K562 (cell line): ENCODE measurements at regions not wholly inside any gene's neighbourhood (a gene's known extent, or its start where the extent isn't known, plus 50 kb on each side); places are given as distances from the start of the nearest gene placed in this dataset.

Experiments used
- ATAC-seq: fragments of 200-7000 bp; cut with Tn5 transposase; 3 replicates; pipeline ENCODE4 v1.9.1; 2020; ENCODE audit warnings: moderate library complexity
- BruUV-seq: library from RNA; stranded (reverse); fragments of 400-500 nt; replicated peaks from 2 replicates; lab custom pipeline; 2021; lab: Mats Ljungman, UMichigan
- CTCF ChIA-PET: fragments of 300-600 bp; formaldehyde crosslinking; extraction: SDS; loops from one replicate; lab custom pipeline; 2021; ENCODE audit warnings: low intra/inter-chr PET ratio; lab: Yijun Ruan, JAX
- POLR2A ChIA-PET: fragments of 300-600, 350-650 bp; sonication (Branson Sonifier 250); formaldehyde crosslinking; extraction: SDS; loops from one replicate; lab custom pipeline; 2021; ENCODE audit warnings: antibody characterized with exemption, inconsistent platforms; lab: Yijun Ruan, JAX
- DNase-seq, 4 experiments: peaks; one replicate each; pipeline versions ENCODE4 v3.0.0 to v3.0.0-alpha.2; 2011 to 2018; ENCODE audit warnings: low spot score in 3 of 4, mixed read lengths in 3 of 4; ENCODE audit errors: extremely low read depth in 1 of 4
- FAIRE-seq: peaks from 2 replicates; lab custom pipeline; 2011; peaks lifted over from hg19 to GRCh38; lab: Jason Lieb, UNC
- H2AFZ ChIP-seq: 2 replicates; pipeline ENCODE4 v1.6.0; 2011; ENCODE audit warnings: low read depth, low read length, control low read depth, inconsistent platforms
- H3K27ac ChIP-seq: fragments of 200-600 bp; 3 replicates; pipeline ENCODE4 v1.8.0; 2011; ENCODE audit warnings: low read depth, mild to moderate bottlenecking, control low read depth, inconsistent platforms, low read length, moderate library complexity, mixed read lengths; ENCODE audit errors: extremely low read depth
- H3K27me3 ChIP-seq, 2 experiments: fragments of 300-600 bp in 1 of 2; 2 replicates in 1 of 2; 3 replicates in 1 of 2; pipeline versions ENCODE4 v1.6.0 to v1.8.0; 2011; ENCODE audit warnings: inconsistent platforms in 2 of 2, low read length in 2 of 2, mild to moderate bottlenecking in 1 of 2, mixed read lengths in 1 of 2, moderate library complexity in 1 of 2; ENCODE audit not compliant: control insufficient read depth in 2 of 2, insufficient read depth in 2 of 2
- H3K36me3 ChIP-seq: fragments of 300-600 bp; 3 replicates; pipeline ENCODE4 v1.8.0; 2011; ENCODE audit warnings: mild to moderate bottlenecking, low read length, inconsistent platforms; ENCODE audit not compliant: control insufficient read depth, insufficient read depth
- H3K4me1 ChIP-seq, 2 experiments: fragments of 200-600 bp in 1 of 2; replicated peaks in 1 of 2; 2 replicates in 1 of 2; 3 replicates in 1 of 2; pipeline versions ENCODE4 v1.5.1 to v1.8.0; 2011; ENCODE audit warnings: inconsistent platforms in 2 of 2, low read length in 2 of 2, mild to moderate bottlenecking in 1 of 2, mixed read lengths in 1 of 2, moderate library complexity in 1 of 2; ENCODE audit not compliant: control insufficient read depth in 2 of 2, insufficient read depth in 2 of 2
- H3K4me2 ChIP-seq: 2 replicates; pipeline ENCODE4 v1.6.1; 2011; ENCODE audit warnings: low read length, control low read depth, inconsistent platforms, mixed read lengths; ENCODE audit not compliant: insufficient read depth
- H3K4me3 ChIP-seq: fragments of 200-600 bp; sonication (generic), shearing (Covaris generic); 2 replicates; pipeline ENCODE4 v1.5.1; 2016; ENCODE audit warnings: control low read depth, inconsistent platforms
- H3K79me2 ChIP-seq: fragments of 200-600 bp; 3 replicates; pipeline ENCODE4 v1.8.0; 2011; ENCODE audit warnings: low read length, inconsistent platforms; ENCODE audit not compliant: control insufficient read depth, insufficient read depth
- H3K9ac ChIP-seq, 2 experiments: 2 replicates each; pipeline versions ENCODE4 v1.6.0 to v1.6.1; 2011; ENCODE audit warnings: low read depth in 2 of 2, low read length in 2 of 2, control low read depth in 1 of 2, inconsistent platforms in 1 of 2, mild to moderate bottlenecking in 1 of 2, mixed read lengths in 1 of 2; ENCODE audit not compliant: insufficient read depth in 1 of 2
- H3K9me1 ChIP-seq: one replicate; pipeline ENCODE4 v1.6.0; 2011; ENCODE audit warnings: inconsistent platforms, mild to moderate bottlenecking, low read length, moderate library complexity; ENCODE audit not compliant: control insufficient read depth, insufficient read depth
- H3K9me3 ChIP-seq: replicated peaks from 2 replicates; pipeline ENCODE4 v1.5.1; 2011; ENCODE audit warnings: low read depth, low read length, inconsistent platforms; ENCODE audit not compliant: control insufficient read depth, insufficient read depth
- H4K20me1 ChIP-seq: replicated peaks from 2 replicates; pipeline ENCODE4 v1.6.1; 2011; ENCODE audit warnings: low read length, inconsistent platforms, mixed read lengths; ENCODE audit not compliant: control insufficient read depth, insufficient read depth
- CBFA2T3 ChIP-seq: fragments of 450-650 bp; IDR thresholded peaks from 2 replicates; pipeline ENCODE4 v1.6.1; 2017
- CREBBP ChIP-seq: IDR thresholded peaks from one replicate; pipeline ENCODE4 v1.6.1; 2012; ENCODE audit warnings: low read depth, mild to moderate bottlenecking, control low read depth, inconsistent platforms, low read length
- FIP1L1 ChIP-seq: fragments of 200-400 bp; formaldehyde crosslinking; IDR thresholded peaks from 2 replicates; pipeline ENCODE4 v1.6.1; 2018; ENCODE audit warnings: mild to moderate bottlenecking, low read depth, low read length; ENCODE audit not compliant: poor library complexity, severe bottlenecking
- HDAC1 ChIP-seq, 2 experiments: fragments of 450-650 bp; IDR thresholded peaks; 2 replicates each; pipeline ENCODE4 v1.6.1; 2016 to 2017; ENCODE audit warnings: inconsistent platforms in 1 of 2, mild to moderate bottlenecking in 1 of 2, moderate library complexity in 1 of 2
- HDAC6 ChIP-seq: IDR thresholded peaks from 2 replicates; pipeline ENCODE4 v1.6.1; 2012; ENCODE audit warnings: low read depth, mild to moderate bottlenecking, control low read depth, inconsistent platforms, low read length, moderate library complexity
- MYNN ChIP-seq, 2 experiments: sonication (generic); formaldehyde crosslinking in 1 of 2; IDR thresholded peaks; 2 replicates each; pipeline versions ENCODE4 v1.5.0 to v1.6.1; 2016 to 2020; ENCODE audit warnings: antibody characterized with exemption in 1 of 2, missing genetic modification reagents in 1 of 2
- NFE2 ChIP-seq: IDR thresholded peaks from 2 replicates; pipeline ENCODE4 v1.6.1; 2014; ENCODE audit warnings: antibody characterized with exemption, low read depth
- TCFL5 ChIP-seq: fragments of 250-450 bp; sonication (Bioruptor Pico); conservative IDR thresholded peaks from 2 replicates; pipeline ENCODE4 v1.6.1; 2021; ENCODE audit warnings: mild to moderate bottlenecking, moderate library complexity, matching md5 sums
- ZFP1 ChIP-seq: fragments of 450-650 bp; formaldehyde crosslinking; IDR thresholded peaks from 2 replicates; pipeline ENCODE4 v1.4.0; 2020; ENCODE audit warnings: mild to moderate bottlenecking, mixed read lengths
- ZNF263 ChIP-seq: sonication (generic); formaldehyde crosslinking; IDR thresholded peaks from 2 replicates; pipeline ENCODE4 v1.8.0; 2022; ENCODE audit warnings: mild to moderate bottlenecking, missing genetic modification reagents, borderline replicate concordance
- ZNF274 ChIP-seq: IDR thresholded peaks from 2 replicates; pipeline ENCODE4 v1.6.1; 2011; ENCODE audit warnings: low read depth, mild to moderate bottlenecking, low read length, moderate library complexity, borderline replicate concordance
- WGBS: fragments of 100-300 bp; shearing (Covaris generic); methylation state at CpG from one replicate; pipeline ENCODE4 v1.1.6; 2016; ENCODE audit warnings: low coverage, mixed read lengths; ENCODE audit not compliant: insufficient coverage; ENCODE audit errors: missing lambda C conversion rate; 5-methylcytosine and 5-hydroxymethylcytosine counted together
- in situ Hi-C: fragments of 300-500 bp; cut with MboI; formaldehyde crosslinking; loops from 4 replicates; pipeline ENCODE4 v1.15.0; 2018; ENCODE audit warnings: inconsistent platforms, mixed read lengths
- intact Hi-C: fragments of 100-400 bp; cut with micrococcal nuclease; formaldehyde crosslinking; loops from 2 replicates; pipeline ENCODE4 v1.14.2; 2022
- TF ChIP-seq, protein P1 (sequence below): fragments of 450-650 bp; formaldehyde crosslinking; IDR thresholded peaks from 2 replicates; pipeline ENCODE4 v1.4.0; 2022; ENCODE audit warnings: missing genetic modification characterization

- Histone ChIP-seq H2AFZ (no peak overlapping the region), H3K36me3 (no peaks in the 10 kb centered on the region), H4K20me1 (0 out of 2 replicates have a peak, but pooled peaks cover 4% of the 10 kb centered on the region), H3K9me1 (no peaks in the 10 kb centered on the region), H3K4me1 (no peaks in the 10 kb centered on the region), H3K9me3 (no peaks in the 10 kb centered on the region), H3K27ac (no peak overlapping the region), H3K4me3 (no peak overlapping the region), H3K9ac (no peak overlapping the region), H3K4me2 (no peak overlapping the region), H3K79me2 (no peaks in the 10 kb centered on the region), H3K27me3 (peaks cover 7 to 24% of the 10 kb centered on the region in 2 experiments; a peak in 3 of 5 replicates)
- ChIA-PET POLR2A (no interaction called here), CTCF (no interaction called here)
- no peak for TF ChIP-seq MYNN (IDR thresholded peaks at IDR 0.05)
- no peak for TF ChIP-seq MYNN (CRISPR knock-in tag; IDR thresholded peaks at IDR 0.05)
- no peak for TF ChIP-seq CREBBP
- no peak for TF ChIP-seq NFE2
- TF ChIP-seq, protein P1, sequence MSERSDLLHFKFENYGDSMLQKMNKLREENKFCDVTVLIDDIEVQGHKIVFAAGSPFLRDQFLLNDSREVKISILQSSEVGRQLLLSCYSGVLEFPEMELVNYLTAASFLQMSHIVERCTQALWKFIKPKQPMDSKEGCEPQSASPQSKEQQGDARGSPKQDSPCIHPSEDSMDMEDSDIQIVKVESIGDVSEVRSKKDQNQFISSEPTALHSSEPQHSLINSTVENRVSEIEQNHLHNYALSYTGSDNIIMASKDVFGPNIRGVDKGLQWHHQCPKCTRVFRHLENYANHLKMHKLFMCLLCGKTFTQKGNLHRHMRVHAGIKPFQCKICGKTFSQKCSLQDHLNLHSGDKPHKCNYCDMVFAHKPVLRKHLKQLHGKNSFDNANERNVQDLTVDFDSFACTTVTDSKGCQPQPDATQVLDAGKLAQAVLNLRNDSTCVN (CRISPR knock-in tag): no peak
- TF ChIP-seq HDAC1 (IDR thresholded peaks at IDR 0.05): no peak
- no peak for TF ChIP-seq ZNF274
- TF ChIP-seq ZNF263 (CRISPR knock-in tag): no peak
- TF ChIP-seq CBFA2T3: no peak
- TF ChIP-seq FIP1L1: no peak
- no peak for TF ChIP-seq ZFP1 (CRISPR knock-in tag)
- TF ChIP-seq TCFL5 (CRISPR knock-in tag): no peak
- no peak for TF ChIP-seq HDAC6
- WGBS: 0% methylated on average over 3 of the region's 3 CpGs
- intact Hi-C loops: no loop called here
- BruUV-seq: no TSS peak
- in situ Hi-C loops: no loop called here
- FAIRE-seq (no peak), DNase-seq (no peak), ATAC-seq (no peak)
Observed at GRCh38 chr11:116460156-116460920, 312.4 kb downstream of the BUD13 start.
